Aorta (tissue), 5 donors: ENCODE measurements at regions not wholly inside any gene's neighbourhood (a gene's known extent, or its start where the extent isn't known, plus 50 kb on each side); places are given as distances from the start of the nearest gene placed in this dataset.
A peak's percentile ranks its signal among the peaks of the same experiment; 100 is the strongest.
"Not testable (repeated sequence)": the region's sequence is repeated elsewhere in the genome, so short reads cannot be mapped to it uniquely, and the experiment has no call there.

Source experiments
- ATAC-seq: fragments of 200-7000 bp; cut with Tn5 transposase; one replicate; pipeline ENCODE4 v1.9.1; 2022; ENCODE audit warnings: moderate library complexity; ENCODE audit not compliant: low FRiP score
- DNase-seq, 2 donors: peaks; one replicate each; pipeline ENCODE4 v3.0.0-alpha.2; 2020
- H3K27ac ChIP-seq, 2 donors: one replicate each; pipeline ENCODE4 v1.5.1; 2013; ENCODE audit warnings: low read length in 2 of 2, mild to moderate bottlenecking in 2 of 2, moderate library complexity in 2 of 2, control low read depth in 1 of 2, inconsistent platforms in 1 of 2, low read depth in 1 of 2
- H3K27me3 ChIP-seq, 2 donors: one replicate each; pipeline ENCODE4 v1.6.1; 2013; ENCODE audit warnings: control low read depth in 1 of 2, low read length in 1 of 2, mild to moderate bottlenecking in 1 of 2, moderate library complexity in 1 of 2; ENCODE audit not compliant: insufficient read depth in 2 of 2, control insufficient read depth in 1 of 2
- H3K36me3 ChIP-seq, 2 donors: one replicate each; pipeline ENCODE4 v1.6.1; 2013; ENCODE audit warnings: control low read depth in 1 of 2, low read length in 1 of 2, mild to moderate bottlenecking in 1 of 2; ENCODE audit not compliant: insufficient read depth in 2 of 2, control insufficient read depth in 1 of 2
- H3K4me1 ChIP-seq, 2 donors: one replicate each; pipeline ENCODE4 v1.6.1; 2013; ENCODE audit warnings: low read length in 2 of 2, control low read depth in 1 of 2, mild to moderate bottlenecking in 1 of 2, moderate library complexity in 1 of 2; ENCODE audit not compliant: insufficient read depth in 2 of 2, control insufficient read depth in 1 of 2
- H3K4me3 ChIP-seq, 2 donors: one replicate each; pipeline ENCODE4 v1.5.1; 2013; ENCODE audit warnings: low read length in 2 of 2, control low read depth in 1 of 2, mild to moderate bottlenecking in 1 of 2
- H3K9me3 ChIP-seq: one replicate; pipeline ENCODE4 v1.6.1; 2013; ENCODE audit warnings: mild to moderate bottlenecking, low read length; ENCODE audit not compliant: control insufficient read depth
- WGBS, 2 donors: extraction: QIAGEN DNeasy Blood & Tissue Kit; methylation state at CpG; one replicate each; pipeline ENCODE4 v1.1.7; 2013; 5-methylcytosine and 5-hydroxymethylcytosine counted together
- intact Hi-C, 2 donors: fragments of 100-400 bp; cut with DNase I; formaldehyde crosslinking; loops; one replicate each; pipeline versions ENCODE4 v1.14.2 to v1.15.0; 2022
- donor health status: healthy with polysubstance abuse.
- donor health status: Bipolar disorder and iron deficiency.
- donor health status: DM: no; HTN: no; CAD: no.
- donor health status: DM: no; HTN: no; CAD: no.
- donor health status: DM: yes; HTN: yes; CAD: no.

GRCh38 chr22:25405841-25406509 lies 158.5 kb upstream of the GRK3 start:
- H3K36me3 ChIP-seq: no peaks in the 10 kb centered on the region
- intact Hi-C loops: loop anchor here in 1 of 2 donors (2.0 kb wide), 1 partner anchor 41 kb away; no protein-coding TSS in a partner anchor
- H3K9me3 ChIP-seq: no peaks in the 10 kb centered on the region
- H3K27me3 ChIP-seq: no peaks in the 10 kb centered on the region
- 80 to 83% methylated on average over 19 of the region's 19 CpGs for WGBS, 2 donors
- H3K4me1 ChIP-seq: no peaks in the 10 kb centered on the region
- peak overlapping the region in 1 of 2 donors; percentile 65 for H3K27ac ChIP-seq
- peak overlapping the region in 1 of 2 donors; percentile 88 for H3K4me3 ChIP-seq
- ATAC-seq: no peak
- peak in 1 of 2 donors; percentile 48 for DNase-seq

- ATAC-seq (no peak), DNase-seq (peak; percentile 58 to 79)
- intact Hi-C loops: no loop called here
Measured at GRCh38 chr22:25406510-25407210, 157.8 kb upstream of the GRK3 start.

GRCh38 chr22:25407226-25407858 lies 157.1 kb upstream of the GRK3 start:
- no peaks in the 10 kb centered on the region for H3K9me3 ChIP-seq
- no peaks in the 10 kb centered on the region for H3K27me3 ChIP-seq
- DNase-seq (peak in 1 of 2 donors; percentile 49), ATAC-seq (no peak)
- no peaks in the 10 kb centered on the region for H3K36me3 ChIP-seq
- H3K27ac ChIP-seq: no peak overlapping the region
- 95 to 98% methylated on average over 11 of the region's 11 CpGs for WGBS, 2 donors
- no peak overlapping the region for H3K4me3 ChIP-seq
- intact Hi-C loops: no loop called here
- no peaks in the 10 kb centered on the region for H3K4me1 ChIP-seq

More at GRCh38 chr22:25406510-25407210, 157.8 kb upstream of the GRK3 start:
- Histone ChIP-seq H3K4me1 (no peaks in the 10 kb centered on the region), H3K4me3 (no peak overlapping the region), H3K36me3 (no peaks in the 10 kb centered on the region), H3K27ac (no peak overlapping the region), H3K9me3 (no peaks in the 10 kb centered on the region), H3K27me3 (no peaks in the 10 kb centered on the region)
- 91 to 95% methylated on average over 10 of the region's 10 CpGs for WGBS, 2 donors

DNA sequence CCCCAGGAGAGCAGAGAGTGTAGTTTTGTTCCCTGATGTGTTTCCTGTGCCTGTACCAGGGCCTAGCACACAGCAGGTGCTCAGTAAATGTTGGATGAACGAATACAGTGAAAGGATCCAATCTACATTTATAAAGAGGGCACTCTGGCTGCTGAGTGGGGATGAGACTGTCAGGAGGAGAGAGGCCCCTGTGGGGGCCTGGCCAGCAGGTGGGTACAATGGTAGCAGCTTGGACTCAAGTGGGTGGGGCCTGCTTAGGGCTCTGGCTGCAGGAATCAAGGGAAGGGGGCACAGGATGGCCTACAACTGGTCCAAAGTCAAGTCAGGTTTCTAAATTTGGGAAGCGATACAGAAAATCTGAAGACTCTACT lies 156.6 kb upstream of the GRK3 start:
- no peak overlapping the region for H3K4me3 ChIP-seq
- peak in 1 of 2 donors; percentile 26 for DNase-seq
- no peaks in the 10 kb centered on the region for H3K4me1 ChIP-seq
- 88 to 93% methylated on average over 2 of the region's 2 CpGs for WGBS, 2 donors
- no peaks in the 10 kb centered on the region for H3K36me3 ChIP-seq
- intact Hi-C loops: no loop called here
- ATAC-seq: no peak
- H3K27me3 ChIP-seq: no peaks in the 10 kb centered on the region
- H3K9me3 ChIP-seq: no peaks in the 10 kb centered on the region
- no peak overlapping the region for H3K27ac ChIP-seq

- 49 to 58% methylated on average over 3 of the region's 3 CpGs for WGBS, 2 donors
- no peak for ATAC-seq
Measured at GRCh38 chr22:25409240-25409639, 155.2 kb upstream of the GRK3 start.

DNA sequence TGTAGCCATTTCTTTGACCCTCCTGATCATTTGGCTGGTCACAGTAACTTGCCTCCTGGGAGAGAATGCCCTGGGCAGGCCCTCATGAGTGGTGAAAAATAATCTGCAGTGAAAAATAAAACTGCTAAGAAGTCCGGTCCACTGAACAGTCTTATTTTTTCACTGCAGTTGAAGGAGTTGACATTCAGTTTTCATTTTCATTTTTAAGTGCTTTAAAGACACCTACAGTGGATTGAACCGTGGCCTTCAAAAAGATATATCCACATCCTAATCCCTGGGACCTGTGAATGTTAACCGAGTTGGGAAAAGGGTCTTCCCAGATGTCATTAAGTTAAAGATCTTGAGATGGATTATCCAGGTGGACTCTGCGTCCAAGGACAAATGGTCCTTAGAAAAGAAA lies 153.6 kb upstream of the GRK3 start:
- H3K27me3 ChIP-seq: no peaks in the 10 kb centered on the region
- no peaks in the 10 kb centered on the region for H3K36me3 ChIP-seq
- peaks cover 2% of the 10 kb centered on the region for H3K9me3 ChIP-seq
- WGBS, 2 donors: 87 to 90% methylated on average over 4 of the region's 4 CpGs
- DNase-seq (no peak), ATAC-seq (no peak)
- no peak overlapping the region for H3K4me3 ChIP-seq
- no peaks in the 10 kb centered on the region for H3K4me1 ChIP-seq
- H3K27ac ChIP-seq: no peak overlapping the region
- intact Hi-C loops: no loop called here

More at GRCh38 chr22:25409240-25409639, 155.2 kb upstream of the GRK3 start:
- peak in 1 of 2 donors; percentile 52 for DNase-seq
- Histone ChIP-seq H3K4me1 (no peaks in the 10 kb centered on the region), H3K36me3 (no peaks in the 10 kb centered on the region), H3K27ac (no peak overlapping the region), H3K4me3 (no peak overlapping the region), H3K9me3 (peaks cover 2% of the 10 kb centered on the region), H3K27me3 (no peaks in the 10 kb centered on the region)
- intact Hi-C loops: no loop called here

DNA sequence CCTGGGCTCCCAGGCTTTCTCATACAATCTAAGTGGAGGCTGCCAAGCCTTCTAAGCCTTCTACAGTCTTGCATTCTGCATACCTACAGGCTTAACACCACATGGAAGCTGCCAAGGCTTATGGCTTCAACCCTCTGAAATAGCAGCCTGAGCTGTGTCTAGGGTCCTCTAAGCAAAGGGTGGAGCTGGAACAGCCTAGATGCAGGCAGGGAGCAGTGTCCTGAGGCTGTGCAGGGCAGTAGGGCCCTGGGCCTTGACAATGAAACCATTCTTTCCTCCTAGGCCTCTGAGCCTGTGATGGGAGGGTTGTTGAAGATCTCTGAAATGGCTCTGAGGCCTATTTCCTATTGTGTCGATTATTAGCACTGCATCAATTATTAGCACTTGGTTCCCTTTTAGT lies 150.9 kb upstream of the GRK3 start:
- 96 to 100% methylated on average over 1 of the region's 1 CpG for WGBS, 2 donors
- DNase-seq (no peak), ATAC-seq (no peak)
- H3K9me3 ChIP-seq: peaks cover 2% of the 10 kb centered on the region
- H3K27me3 ChIP-seq: no peaks in the 10 kb centered on the region
- H3K4me3 ChIP-seq: no peak overlapping the region
- no peaks in the 10 kb centered on the region for H3K4me1 ChIP-seq
- H3K36me3 ChIP-seq: no peaks in the 10 kb centered on the region
- intact Hi-C loops: no loop called here
- no peak overlapping the region for H3K27ac ChIP-seq

GRCh38 chr22:25415731-25416130 lies 148.7 kb upstream of the GRK3 start:
- H3K27ac ChIP-seq, H3K4me3 ChIP-seq, DNase-seq, intact Hi-C loops, H3K36me3 ChIP-seq, H3K9me3 ChIP-seq, ATAC-seq, H3K27me3 ChIP-seq, H3K4me1 ChIP-seq: not testable (repeated sequence)
- WGBS, 2 donors: 50 to 77% methylated on average over 4 of the region's 4 CpGs
